NCI-H1048 (cell line): ENCODE measurements at regions not wholly inside any gene's neighbourhood (a gene's known extent, or its start where the extent isn't known, plus 50 kb on each side); places are given as distances from the start of the nearest gene placed in this dataset.

Experiments
- DNase-seq: peaks from one replicate; lab custom pipeline; 2025; lab: John Stamatoyannopoulos, UW

- no peak for DNase-seq
These were observed 652.4 kb downstream of the PLPP3 start for GRCh38 chr1:55926906-55927471.

- no peak for DNase-seq
These were observed 662.5 kb downstream of the PLPP3 start for GRCh38 chr1:55916907-55917306.

- DNase-seq: peak; percentile 11
These were observed 662.9 kb downstream of the PLPP3 start for GRCh38 chr1:55916481-55916880.

- DNase-seq: no peak
These were observed 665.8 kb downstream of the PLPP3 start for GRCh38 chr1:55913565-55913964.

- no peak for DNase-seq
These were observed 666.9 kb downstream of the PLPP3 start for GRCh38 chr1:55912438-55912837.

- DNase-seq: no peak
These were observed 674.8 kb downstream of the PLPP3 start for GRCh38 chr1:55904541-55904940.

- no peak for DNase-seq
These were observed 681.2 kb downstream of the PLPP3 start for GRCh38 chr1:55898181-55898580.

GRCh38 chr1:55896210-55896609, 681.0 kb upstream of the USP24 start:
- DNase-seq: no peak

- DNase-seq: no peak
These were observed 679.4 kb upstream of the USP24 start for GRCh38 chr1:55894521-55894920.

GRCh38 chr1:55893155-55893554, 678.0 kb upstream of the USP24 start:
- DNase-seq: no peak

- no peak for DNase-seq
These were observed 673.6 kb upstream of the USP24 start for GRCh38 chr1:55888685-55889317.

GRCh38 chr1:55886856-55887712, 671.9 kb upstream of the USP24 start:
- no peak for DNase-seq

GRCh38 chr1:55885619-55886018, 670.5 kb upstream of the USP24 start:
- no peak for DNase-seq

- DNase-seq: no peak
These were observed 667.8 kb upstream of the USP24 start for GRCh38 chr1:55882931-55883330.

- no peak for DNase-seq
These were observed 664.2 kb upstream of the USP24 start for GRCh38 chr1:55879346-55879745.

- DNase-seq: no peak
These were observed 662.5 kb upstream of the USP24 start for GRCh38 chr1:55877437-55878232.

GRCh38 chr1:55876276-55877060, 661.3 kb upstream of the USP24 start:
- DNase-seq: no peak

- no peak for DNase-seq
These were observed 654.9 kb upstream of the USP24 start for GRCh38 chr1:55870106-55870505.

- no peak for DNase-seq
These were observed 653.9 kb upstream of the USP24 start for GRCh38 chr1:55869065-55869464.

GRCh38 chr1:55868026-55868425, 652.9 kb upstream of the USP24 start:
- DNase-seq: no peak

- DNase-seq: no peak
These were observed 652.2 kb upstream of the USP24 start for GRCh38 chr1:55867304-55867843.
